NCI-H460 (cell line): ENCODE measurements at regions not wholly inside any gene's neighbourhood (a gene's known extent, or its start where the extent isn't known, plus 50 kb on each side); places are given as distances from the start of the nearest gene placed in this dataset.
A peak's percentile ranks its signal among the peaks of the same experiment; 100 is the strongest.

Experiments used
- DNase-seq: peaks from one replicate; pipeline ENCODE4 v3.0.0-alpha.2; 2016; ENCODE audit warnings: low read depth; ENCODE audit errors: extremely low read depth

- no peak for DNase-seq
Observed at GRCh38 chr14:83309211-83309610, 1775.6 kb upstream of the SEL1L start.

DNA sequence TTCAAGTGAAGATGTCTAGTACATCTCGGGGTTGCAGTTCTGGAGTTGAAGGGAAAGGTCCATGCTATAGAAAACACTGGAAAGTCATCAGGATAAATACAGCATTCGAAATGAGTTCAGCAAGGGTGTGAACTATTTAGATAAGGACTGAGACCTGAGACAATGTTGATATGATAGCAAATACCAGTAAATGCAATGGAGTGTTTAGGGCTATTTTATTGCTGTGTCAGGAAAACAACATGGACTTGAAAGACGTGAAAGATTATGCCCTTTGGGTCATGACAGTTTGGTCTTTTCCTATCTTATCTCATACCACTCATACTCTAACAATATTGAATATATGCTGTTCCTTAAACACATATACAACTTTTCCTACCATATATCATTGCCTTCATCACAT lies 1776.2 kb upstream of the SEL1L start:
- DNase-seq: no peak

GRCh38 chr14:83312511-83312910 lies 1778.9 kb upstream of the SEL1L start:
- DNase-seq: no peak

- no peak for DNase-seq
Observed at GRCh38 chr14:83314764-83315163, 1781.1 kb upstream of the SEL1L start.

DNA sequence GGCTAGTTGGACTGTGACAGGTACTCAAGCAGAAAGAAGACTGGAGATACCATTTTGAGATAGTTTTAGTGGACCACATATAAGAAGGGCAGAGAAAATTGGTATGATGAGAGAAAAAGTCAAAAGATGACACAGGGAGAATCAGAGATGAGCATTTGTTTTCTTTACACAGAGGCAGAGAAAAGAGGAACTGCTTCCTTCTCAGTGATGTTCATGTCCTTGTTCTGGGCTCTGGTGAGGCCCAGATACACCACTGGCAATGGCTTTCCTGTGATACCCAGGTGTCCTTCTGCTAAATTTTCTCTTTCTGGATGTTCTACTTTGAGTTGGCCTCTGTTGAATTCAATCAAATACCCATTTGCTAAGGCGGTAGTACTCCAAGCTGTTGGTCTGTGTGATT lies 1782.7 kb upstream of the SEL1L start:
- DNase-seq: no peak

DNA sequence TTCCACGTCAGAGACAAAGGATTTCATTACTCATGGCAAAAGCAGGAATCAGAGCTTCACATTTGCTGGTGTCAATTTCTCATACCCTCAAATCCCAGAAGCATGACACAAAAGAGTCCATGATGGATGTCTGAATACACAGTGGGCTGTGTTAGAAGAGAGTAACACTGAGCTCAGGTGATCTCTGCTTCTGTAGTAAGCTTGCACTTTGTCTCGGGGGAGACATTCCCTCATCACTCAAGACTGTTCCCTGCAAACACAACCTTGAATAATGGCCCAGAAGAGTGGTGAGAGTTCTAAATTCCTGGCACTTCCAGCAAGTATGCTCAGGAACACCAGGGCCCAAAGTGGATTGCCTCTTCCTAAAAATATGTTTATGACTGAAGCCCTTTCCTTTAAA lies 1787.2 kb upstream of the SEL1L start:
- no peak for DNase-seq

- DNase-seq: no peak
Observed at GRCh38 chr14:83331513-83331912, 1797.9 kb upstream of the SEL1L start.

DNA sequence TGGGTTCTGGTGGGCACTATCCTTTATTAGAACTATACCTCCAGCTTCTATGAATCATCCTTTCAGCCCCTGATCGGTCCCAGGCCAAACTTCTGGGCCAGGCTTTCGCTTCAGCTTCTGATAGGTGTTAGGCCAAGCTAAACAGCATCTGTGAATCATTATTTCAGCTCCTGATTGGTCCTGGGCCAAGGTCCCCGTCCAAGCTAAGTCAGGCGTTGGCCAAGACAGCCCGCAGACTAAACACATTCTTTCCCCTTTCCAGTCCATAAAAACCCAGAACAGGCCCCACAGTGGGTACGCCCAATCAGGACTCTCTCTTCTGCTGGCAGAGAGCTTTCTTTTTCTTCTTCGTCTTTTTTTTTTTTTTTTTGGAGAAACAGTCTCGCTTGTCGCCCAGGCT lies 1808.9 kb upstream of the SEL1L start:
- no peak for DNase-seq

- DNase-seq: no peak
Observed at GRCh38 chr14:83347874-83348273, 1814.2 kb upstream of the SEL1L start.

DNA sequence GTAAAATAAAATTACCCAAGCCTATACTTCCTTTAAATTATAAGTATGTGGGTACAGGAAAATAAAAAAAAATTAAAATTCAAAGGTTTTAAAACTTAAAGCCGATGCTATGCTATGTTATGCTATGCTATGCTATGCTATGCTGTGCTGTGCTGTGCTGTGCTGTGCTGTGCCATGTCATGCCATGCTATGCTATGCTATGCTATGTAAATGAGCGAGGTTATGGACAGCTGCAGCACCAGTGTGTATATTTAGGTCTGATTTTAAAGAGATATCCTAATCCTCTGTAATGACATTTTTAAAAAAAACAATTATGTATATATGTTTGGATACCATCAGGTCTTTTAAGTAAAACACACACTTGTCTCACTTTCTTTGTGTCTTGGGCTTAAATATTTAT lies 1822.0 kb upstream of the SEL1L start:
- DNase-seq: no peak

DNA sequence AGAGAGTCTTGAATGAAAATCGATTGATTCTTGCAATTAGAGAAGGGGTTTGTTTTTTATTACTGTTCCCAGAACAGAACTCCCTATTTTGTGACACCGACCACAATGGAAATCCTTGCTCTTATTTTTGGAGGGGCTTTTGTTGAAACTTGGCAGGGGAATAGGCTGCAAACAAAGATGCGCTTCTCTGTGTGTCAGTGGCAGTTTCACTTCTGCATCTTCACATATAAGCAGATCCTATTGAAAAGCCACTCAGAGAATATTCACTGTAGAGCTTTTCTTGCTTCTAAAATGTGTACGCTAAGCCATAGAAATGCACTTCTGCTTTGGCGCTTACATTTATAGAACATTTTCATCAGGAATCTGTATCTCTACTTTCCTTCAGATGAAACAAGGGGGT lies 1822.4 kb upstream of the SEL1L start:
- DNase-seq: no peak

DNA sequence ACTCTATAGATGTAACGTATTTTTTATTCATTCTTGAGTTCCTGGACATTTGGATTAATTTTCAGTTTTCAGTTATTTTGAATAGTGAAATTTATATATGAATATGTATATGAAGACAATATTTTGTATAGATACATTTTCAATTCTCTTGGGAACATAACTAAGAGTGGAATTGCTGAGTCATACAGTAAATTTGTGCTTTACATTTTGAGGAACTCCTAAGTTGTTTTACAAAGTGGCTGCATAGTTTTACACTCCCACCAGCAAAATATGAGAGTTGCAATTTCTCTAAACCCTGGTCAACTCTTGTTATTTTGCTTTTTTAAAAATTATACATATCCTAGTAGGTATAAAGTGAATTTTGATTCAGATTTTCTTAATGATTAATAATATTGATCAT lies 1838.6 kb upstream of the SEL1L start:
- no peak for DNase-seq

- no peak for DNase-seq
Observed at GRCh38 chr14:83379436-83379835, 1845.8 kb upstream of the SEL1L start.

DNA sequence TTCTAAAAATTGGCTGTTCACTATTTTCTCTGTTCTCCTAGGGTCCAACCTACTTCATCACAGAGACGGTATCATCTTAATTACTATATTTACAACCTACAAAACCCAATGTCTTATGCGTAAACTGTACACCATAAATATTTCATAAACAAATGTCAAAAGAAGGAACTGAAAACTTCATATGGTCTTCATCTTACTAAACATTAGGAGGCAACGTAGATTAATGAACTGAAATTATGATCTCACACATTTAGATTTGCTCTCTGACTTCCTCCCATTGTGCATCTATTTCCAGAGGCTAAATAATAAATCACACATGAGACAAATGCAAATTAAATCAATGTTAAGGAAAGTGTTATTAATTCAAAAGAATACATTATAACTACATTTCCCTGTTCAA lies 1850.6 kb upstream of the SEL1L start:
- no peak for DNase-seq

GRCh38 chr14:83395321-83395720 lies 1861.7 kb upstream of the SEL1L start:
- no peak for DNase-seq

- peak; percentile 39 for DNase-seq
Observed at GRCh38 chr14:83416476-83416875, 1882.8 kb upstream of the SEL1L start.

DNA sequence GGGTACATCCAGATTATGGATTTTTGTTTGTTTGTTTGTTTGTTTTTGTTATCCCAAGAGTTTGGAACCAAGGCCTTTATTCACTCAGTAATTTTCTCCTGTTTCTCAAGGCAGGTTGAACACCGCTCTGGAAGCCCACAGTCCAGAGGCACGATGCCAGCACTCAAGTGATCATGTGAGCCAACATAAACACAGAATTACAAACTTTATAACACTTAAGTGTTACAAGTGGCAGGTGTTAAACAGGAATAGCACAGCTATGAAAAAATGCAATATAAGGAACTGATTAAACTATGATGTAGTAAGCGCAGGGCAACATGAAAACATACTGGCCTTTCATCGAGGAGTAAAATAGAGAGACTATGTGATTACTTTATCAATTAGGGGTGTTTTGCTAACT lies 1885.8 kb upstream of the SEL1L start:
- peak; percentile 75 for DNase-seq

- DNase-seq: no peak
Observed at GRCh38 chr14:83421711-83422110, 1888.1 kb upstream of the SEL1L start.

DNA sequence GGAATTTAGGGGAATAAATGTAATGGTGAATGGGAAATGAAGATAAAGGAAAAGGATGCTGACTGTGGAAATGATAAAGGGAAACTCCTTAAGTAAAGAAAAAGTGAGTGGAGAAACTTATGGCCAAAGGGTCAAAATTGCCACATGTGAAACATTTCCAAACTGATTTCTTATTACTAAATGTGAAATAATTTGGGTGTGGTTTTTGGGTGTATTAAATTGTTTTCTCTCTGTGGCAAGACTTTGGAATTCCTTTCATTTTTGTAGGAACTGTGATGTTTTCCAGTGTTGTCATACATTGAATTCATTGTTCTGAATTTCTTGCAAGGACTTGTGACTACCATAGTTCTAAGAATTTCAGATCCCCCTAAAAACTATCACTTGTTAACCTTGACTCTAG lies 1891.5 kb upstream of the SEL1L start:
- peak; percentile 45 for DNase-seq

GRCh38 chr14:83425706-83426105 lies 1892.1 kb upstream of the SEL1L start:
- DNase-seq: no peak

DNA sequence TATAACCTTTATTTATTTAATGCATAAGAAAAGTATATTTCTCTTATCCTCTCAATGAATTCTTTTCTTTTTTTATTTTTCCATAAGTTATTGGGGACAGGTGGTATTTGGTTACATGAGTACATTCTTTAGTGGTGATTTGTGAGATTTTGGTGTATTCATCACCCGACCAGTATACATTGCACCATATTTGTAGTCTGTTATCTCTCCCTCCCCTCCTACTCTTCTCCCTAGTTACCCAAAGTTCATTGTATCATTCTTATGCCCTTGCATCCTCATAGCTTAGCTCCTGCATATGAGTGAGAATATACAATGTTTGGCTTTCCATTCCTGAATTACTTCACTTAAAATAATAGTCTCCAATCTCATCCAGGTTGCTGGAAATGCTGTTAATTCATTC lies 1900.0 kb upstream of the SEL1L start:
- no peak for DNase-seq

DNA sequence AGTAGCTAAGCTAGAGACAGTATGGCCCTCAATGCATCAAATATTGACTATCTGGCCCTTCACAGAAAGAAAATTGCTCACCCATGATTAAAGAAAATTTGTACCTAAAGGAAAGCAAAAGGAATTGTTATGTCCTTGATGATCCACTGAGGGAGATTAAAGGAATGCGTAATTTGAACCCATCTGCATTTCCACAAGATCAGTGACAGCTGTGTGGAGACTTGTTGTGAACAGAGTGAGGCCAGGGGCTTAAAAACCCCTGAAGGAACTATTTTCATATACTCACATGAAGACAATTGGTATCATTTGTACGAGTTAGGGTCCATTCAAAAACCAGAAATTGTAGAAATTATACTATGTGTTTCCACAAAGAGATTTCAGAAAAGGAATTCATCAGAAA lies 1908.1 kb upstream of the SEL1L start:
- no peak for DNase-seq

DNA sequence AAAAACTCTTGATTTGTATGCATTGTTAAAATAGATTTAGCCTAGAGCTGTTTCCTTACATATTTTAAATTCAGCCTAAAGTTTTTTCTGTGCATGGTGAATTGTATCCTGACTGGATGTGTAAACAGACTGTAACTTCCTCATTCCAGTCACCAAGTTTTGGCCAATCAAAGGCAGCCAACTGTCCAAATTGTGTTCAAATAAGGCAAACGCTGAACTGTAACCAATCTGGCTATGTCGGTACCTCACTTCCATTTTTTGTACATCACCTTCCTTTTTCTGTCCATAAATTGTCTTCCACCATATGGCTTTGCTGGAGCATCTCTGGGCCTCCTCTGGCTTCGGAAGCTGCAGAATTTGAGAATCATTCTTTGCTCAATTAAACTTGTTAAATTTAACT lies 1921.9 kb upstream of the SEL1L start:
- no peak for DNase-seq

- no peak for DNase-seq
Observed at GRCh38 chr14:83461521-83461920, 1927.9 kb upstream of the SEL1L start.
